ENCODE measurements at regions not wholly inside any gene's neighbourhood (a gene's known extent, or its start where the extent isn't known, plus 50 kb on each side); places are given as distances from the start of the nearest gene placed in this dataset.

GRCh38 chr14:25551674-25552073 lies 501.7 kb upstream of the STXBP6 start:
- H3K14ac ChIP-seq (ENCODE audit: low read length in 2 of 2) = no peak overlapping the region
- no peak overlapping the region for H2BK12ac ChIP-seq (ENCODE audit: low read length in 2 of 2)
- H3K27ac ChIP-seq (ENCODE audit: low read length, poor library complexity, severe bottlenecking) = no peak overlapping the region
- H2AFZ ChIP-seq (ENCODE audit: low read depth, low read length) = no peak overlapping the region
- H3K9ac ChIP-seq (ENCODE audit: low read length) = no peak overlapping the region
- no peak overlapping the region for H2BK120ac ChIP-seq (ENCODE audit: low read depth, low read length)
- H2AK5ac ChIP-seq (ENCODE audit: low read length, severe bottlenecking) = no peak overlapping the region
- no peaks in the 10 kb centered on the region for H3K79me1 ChIP-seq (replicated peaks; ENCODE audit: low read length, poor library complexity, severe bottlenecking)
- H3K23ac ChIP-seq (ENCODE audit: low read length in 2 of 2) = no peak overlapping the region
- no peak overlapping the region for H4K8ac ChIP-seq (ENCODE audit: low read length)
- no peak overlapping the region for H2BK15ac ChIP-seq (ENCODE audit: low read depth, poor library complexity, severe bottlenecking)
- H2BK5ac ChIP-seq (ENCODE audit: low read depth, low read length, poor library complexity, severe bottlenecking) = no peak overlapping the region
- whole genome bisulfite sequencing = 36% methylated on average over 2 of the region's 3 CpGs
- no peak overlapping the region for H4K91ac ChIP-seq (ENCODE audit: low read length)
- no peak overlapping the region for H3K18ac ChIP-seq (ENCODE audit: low read depth in 1 of 2, low read length in 2 of 2)
- H3K4me2 ChIP-seq (ENCODE audit: low read length, poor library complexity, severe bottlenecking) = no peak overlapping the region
- H3K9me3 ChIP-seq (ENCODE audit: control insufficient read depth, low read length) = no peaks in the 10 kb centered on the region
- no peaks in the 10 kb centered on the region for H3K36me3 ChIP-seq (ENCODE audit: control insufficient read depth in 1 of 2, insufficient read depth in 2 of 2, low read depth in 1 of 2, low read length in 2 of 2)
- DNase-seq = no peak
- H3K4me1 ChIP-seq (ENCODE audit: control insufficient read depth, insufficient read depth, low read depth, low read length) = no peaks in the 10 kb centered on the region
- no peaks in the 10 kb centered on the region for H3K27me3 ChIP-seq (ENCODE audit: control insufficient read depth in 1 of 2, insufficient read depth in 1 of 2, low read length in 2 of 2)
- no peak overlapping the region for H3K4me3 ChIP-seq (ENCODE audit: insufficient read depth in 1 of 2, low read depth in 1 of 2, low read length in 2 of 2)
- no peak overlapping the region for H3K4ac ChIP-seq (ENCODE audit: low read depth in 1 of 2, low read length in 2 of 2)

- Histone ChIP-seq H2AFZ (ENCODE audit: low read depth, low read length) (no peak overlapping the region), H2AK5ac (ENCODE audit: low read length, severe bottlenecking) (no peak overlapping the region), H3K14ac (ENCODE audit: low read length in 2 of 2) (no peak overlapping the region), H2BK5ac (ENCODE audit: low read depth, low read length, poor library complexity, severe bottlenecking) (no peak overlapping the region), H2BK120ac (ENCODE audit: low read depth, low read length) (no peak overlapping the region), H3K27me3 (ENCODE audit: control insufficient read depth in 1 of 2, insufficient read depth in 1 of 2, low read length in 2 of 2) (no peaks in the 10 kb centered on the region), H3K4me2 (ENCODE audit: low read length, poor library complexity, severe bottlenecking) (no peak overlapping the region), H3K4ac (ENCODE audit: low read depth in 1 of 2, low read length in 2 of 2) (no peak overlapping the region), H3K4me3 (ENCODE audit: insufficient read depth in 1 of 2, low read depth in 1 of 2, low read length in 2 of 2) (no peak overlapping the region), H2BK12ac (ENCODE audit: low read length in 2 of 2) (no peak overlapping the region), H3K4me1 (ENCODE audit: control insufficient read depth, insufficient read depth, low read depth, low read length) (no peaks in the 10 kb centered on the region), H3K27ac (ENCODE audit: low read length, poor library complexity, severe bottlenecking) (no peak overlapping the region), H3K36me3 (ENCODE audit: control insufficient read depth in 1 of 2, insufficient read depth in 2 of 2, low read depth in 1 of 2, low read length in 2 of 2) (no peaks in the 10 kb centered on the region), H3K79me1 (replicated peaks; ENCODE audit: low read length, poor library complexity, severe bottlenecking) (no peaks in the 10 kb centered on the region), H3K9ac (ENCODE audit: low read length) (no peak overlapping the region), H2BK15ac (ENCODE audit: low read depth, poor library complexity, severe bottlenecking) (no peak overlapping the region), H4K8ac (ENCODE audit: low read length) (no peak overlapping the region), H3K23ac (ENCODE audit: low read length in 2 of 2) (no peak overlapping the region), H3K9me3 (ENCODE audit: control insufficient read depth, low read length) (no peaks in the 10 kb centered on the region), H4K91ac (ENCODE audit: low read length) (no peak overlapping the region), H3K18ac (ENCODE audit: low read depth in 1 of 2, low read length in 2 of 2) (no peak overlapping the region)
- no peak for DNase-seq
- 67% methylated on average over 1 of the region's 2 CpGs for WGBS
Measured at GRCh38 chr14:25546826-25547225, 496.9 kb upstream of the STXBP6 start.

DNA sequence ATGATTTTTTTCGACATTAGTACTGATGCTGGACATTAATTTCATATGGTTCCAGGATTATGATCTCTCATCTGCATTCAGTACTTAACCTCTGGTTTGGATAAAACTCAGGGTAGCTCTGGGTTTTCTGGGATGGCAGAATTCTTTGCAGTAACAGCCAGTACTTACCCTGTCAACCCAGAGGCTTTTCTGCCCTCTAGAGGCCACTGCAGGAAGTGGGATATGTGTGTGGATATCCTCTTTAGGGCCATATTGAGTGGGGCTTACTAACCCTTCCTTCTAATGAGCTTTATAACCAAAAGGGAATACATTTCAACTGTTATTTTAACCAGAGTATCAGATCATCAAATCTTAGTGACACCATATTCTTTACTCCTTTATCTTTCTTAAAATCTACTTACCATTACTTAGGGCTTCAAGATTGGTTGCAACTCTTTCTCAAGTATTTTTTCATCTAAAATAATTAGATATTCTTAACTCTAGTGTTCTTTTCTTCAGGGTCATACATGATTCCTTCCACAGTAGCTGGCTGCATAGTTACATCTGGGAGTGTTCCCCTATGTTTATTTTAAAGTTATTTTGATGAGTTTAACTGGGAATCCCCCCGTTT lies 488.0 kb upstream of the STXBP6 start:
- no peak overlapping the region for H4K91ac ChIP-seq (ENCODE audit: low read length)
- H3K4me2 ChIP-seq (ENCODE audit: low read length, poor library complexity, severe bottlenecking) = no peak overlapping the region
- H3K18ac ChIP-seq (ENCODE audit: low read depth in 1 of 2, low read length in 2 of 2) = no peak overlapping the region
- H4K8ac ChIP-seq (ENCODE audit: low read length) = no peak overlapping the region
- no peak overlapping the region for H3K4me3 ChIP-seq (ENCODE audit: insufficient read depth in 1 of 2, low read depth in 1 of 2, low read length in 2 of 2)
- H2AFZ ChIP-seq (ENCODE audit: low read depth, low read length) = no peak overlapping the region
- DNase-seq = no peak
- no peaks in the 10 kb centered on the region for H3K79me1 ChIP-seq (replicated peaks; ENCODE audit: low read length, poor library complexity, severe bottlenecking)
- WGBS = 65% methylated on average over 1 of the region's 2 CpGs
- no peaks in the 10 kb centered on the region for H3K4me1 ChIP-seq (ENCODE audit: control insufficient read depth, insufficient read depth, low read depth, low read length)
- H2BK12ac ChIP-seq (ENCODE audit: low read length in 2 of 2) = no peak overlapping the region
- no peak overlapping the region for H2BK120ac ChIP-seq (ENCODE audit: low read depth, low read length)
- no peak overlapping the region for H2BK15ac ChIP-seq (ENCODE audit: low read depth, poor library complexity, severe bottlenecking)
- H3K36me3 ChIP-seq (ENCODE audit: control insufficient read depth in 1 of 2, insufficient read depth in 2 of 2, low read depth in 1 of 2, low read length in 2 of 2) = no peaks in the 10 kb centered on the region
- no peaks in the 10 kb centered on the region for H3K9me3 ChIP-seq (ENCODE audit: control insufficient read depth, low read length)
- no peak overlapping the region for H3K9ac ChIP-seq (ENCODE audit: low read length)
- no peak overlapping the region for H3K14ac ChIP-seq (ENCODE audit: low read length in 2 of 2)
- no peak overlapping the region for H3K23ac ChIP-seq (ENCODE audit: low read length in 2 of 2)
- no peak overlapping the region for H2BK5ac ChIP-seq (ENCODE audit: low read depth, low read length, poor library complexity, severe bottlenecking)
- no peak overlapping the region for H3K27ac ChIP-seq (ENCODE audit: low read length, poor library complexity, severe bottlenecking)
- no peak overlapping the region for H2AK5ac ChIP-seq (ENCODE audit: low read length, severe bottlenecking)
- no peaks in the 10 kb centered on the region for H3K27me3 ChIP-seq (ENCODE audit: control insufficient read depth in 1 of 2, insufficient read depth in 1 of 2, low read length in 2 of 2)
- H3K4ac ChIP-seq (ENCODE audit: low read depth in 1 of 2, low read length in 2 of 2) = no peak overlapping the region

DNA sequence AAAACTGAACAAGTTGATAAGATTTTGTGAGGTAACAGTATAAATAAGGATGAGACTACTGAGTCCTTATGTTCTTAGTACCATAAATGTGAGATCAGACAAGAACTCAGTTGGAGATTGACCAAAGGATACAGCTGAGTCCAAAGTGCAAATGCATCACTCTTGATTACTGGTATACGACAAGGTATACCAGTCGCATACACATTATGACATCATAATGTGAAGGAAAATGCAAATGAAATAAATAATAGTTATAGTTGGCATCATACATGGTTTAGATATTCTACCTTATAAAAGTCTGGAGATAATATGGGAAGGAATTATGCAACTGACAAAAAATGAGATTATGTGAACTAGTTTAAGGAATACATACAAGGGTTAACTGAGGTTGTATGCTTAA lies 476.3 kb upstream of the STXBP6 start:
- Histone ChIP-seq H3K4me2 (ENCODE audit: low read length, poor library complexity, severe bottlenecking) (no peak overlapping the region), H3K18ac (ENCODE audit: low read depth in 1 of 2, low read length in 2 of 2) (no peak overlapping the region), H3K23ac (ENCODE audit: low read length in 2 of 2) (no peak overlapping the region), H3K9me3 (ENCODE audit: control insufficient read depth, low read length) (no peaks in the 10 kb centered on the region), H3K79me1 (replicated peaks; ENCODE audit: low read length, poor library complexity, severe bottlenecking) (no peaks in the 10 kb centered on the region), H2AK5ac (ENCODE audit: low read length, severe bottlenecking) (no peak overlapping the region), H2BK15ac (ENCODE audit: low read depth, poor library complexity, severe bottlenecking) (no peak overlapping the region), H3K27ac (ENCODE audit: low read length, poor library complexity, severe bottlenecking) (no peak overlapping the region), H2BK5ac (ENCODE audit: low read depth, low read length, poor library complexity, severe bottlenecking) (no peak overlapping the region), H2AFZ (ENCODE audit: low read depth, low read length) (no peak overlapping the region), H3K4me3 (ENCODE audit: insufficient read depth in 1 of 2, low read depth in 1 of 2, low read length in 2 of 2) (no peak overlapping the region), H3K27me3 (ENCODE audit: control insufficient read depth in 1 of 2, insufficient read depth in 1 of 2, low read length in 2 of 2) (no peaks in the 10 kb centered on the region), H2BK12ac (ENCODE audit: low read length in 2 of 2) (no peak overlapping the region), H2BK120ac (ENCODE audit: low read depth, low read length) (no peak overlapping the region), H3K9ac (ENCODE audit: low read length) (no peak overlapping the region), H4K8ac (ENCODE audit: low read length) (no peak overlapping the region), H3K4ac (ENCODE audit: low read depth in 1 of 2, low read length in 2 of 2) (no peak overlapping the region), H3K4me1 (ENCODE audit: control insufficient read depth, insufficient read depth, low read depth, low read length) (no peaks in the 10 kb centered on the region), H4K91ac (ENCODE audit: low read length) (no peak overlapping the region), H3K36me3 (ENCODE audit: control insufficient read depth in 1 of 2, insufficient read depth in 2 of 2, low read depth in 1 of 2, low read length in 2 of 2) (no peaks in the 10 kb centered on the region), H3K14ac (ENCODE audit: low read length in 2 of 2) (no peak overlapping the region)
- no CpG with 5 or more reads among the region's 2 CpGs for WGBS
- DNase-seq = no peak

All from mesenchymal stem cell (in vitro differentiated cells and primary cell).